Astrocyte (in vitro differentiated cells and primary cell): ENCODE measurements at regions not wholly inside any gene's neighbourhood (a gene's known extent, or its start where the extent isn't known, plus 50 kb on each side); places are given as distances from the start of the nearest gene placed in this dataset.

Source experiments
- DNase-seq: peaks from one replicate; pipeline ENCODE4 v3.0.0-alpha.2; 2010; ENCODE audit warnings: low read depth
- FAIRE-seq: peaks from 2 replicates; lab custom pipeline; 2011; peaks lifted over from hg19 to GRCh38; lab: Jason Lieb, UNC
- H2AFZ ChIP-seq: 2 replicates; pipeline ENCODE4 v1.6.0; 2012; ENCODE audit warnings: low read depth, low read length, inconsistent platforms
- H3K27ac ChIP-seq: 2 replicates; pipeline ENCODE4 v1.5.1; 2011; ENCODE audit warnings: low read depth, low read length, inconsistent platforms
- H3K27me3 ChIP-seq: 2 replicates; pipeline ENCODE4 v1.6.0; 2011; ENCODE audit warnings: low read length, inconsistent platforms; ENCODE audit not compliant: insufficient read depth
- H3K36me3 ChIP-seq: 2 replicates; pipeline ENCODE4 v1.5.1; 2011; ENCODE audit warnings: low read length, inconsistent platforms; ENCODE audit not compliant: insufficient read depth
- H3K4me1 ChIP-seq: 2 replicates; pipeline ENCODE4 v1.5.1; 2011; ENCODE audit warnings: low read length, inconsistent platforms; ENCODE audit not compliant: insufficient read depth
- H3K4me2 ChIP-seq: 2 replicates; pipeline ENCODE4 v1.6.0; 2012; ENCODE audit warnings: low read length, inconsistent platforms
- H3K4me3 ChIP-seq: 2 replicates; pipeline ENCODE4 v1.5.1; 2011; ENCODE audit warnings: low read depth, mild to moderate bottlenecking, low read length, inconsistent platforms; ENCODE audit not compliant: insufficient read depth
- H3K79me2 ChIP-seq: 2 replicates; pipeline ENCODE4 v1.6.0; 2012; ENCODE audit warnings: mild to moderate bottlenecking, low read length, inconsistent platforms; ENCODE audit not compliant: insufficient read depth
- H3K9ac ChIP-seq: 2 replicates; pipeline ENCODE4 v1.6.0; 2012; ENCODE audit warnings: mild to moderate bottlenecking, low read length, inconsistent platforms
- H3K9me3 ChIP-seq: 2 replicates; pipeline ENCODE4 v1.5.1; 2012; ENCODE audit warnings: low read depth, mild to moderate bottlenecking, low read length, inconsistent platforms; ENCODE audit not compliant: insufficient read depth
- H4K20me1 ChIP-seq: 2 replicates; pipeline ENCODE4 v1.6.0; 2012; ENCODE audit warnings: low read length, inconsistent platforms; ENCODE audit not compliant: insufficient read depth
- H3K27ac Mint-ChIP-seq: one replicate; pipeline ENCODE4 v1.8.0; 2021; ENCODE audit warnings: mild to moderate bottlenecking, mixed read lengths; ENCODE audit not compliant: unreplicated experiment
- H3K27me3 Mint-ChIP-seq: one replicate; pipeline ENCODE4 v1.8.0; 2021; ENCODE audit warnings: low read depth, mixed read lengths; ENCODE audit not compliant: unreplicated experiment
- H3K36me3 Mint-ChIP-seq: one replicate; pipeline ENCODE4 v1.8.0; 2021; ENCODE audit warnings: low read depth, mixed read lengths; ENCODE audit not compliant: unreplicated experiment
- H3K4me1 Mint-ChIP-seq: one replicate; pipeline ENCODE4 v1.8.0; 2021; ENCODE audit warnings: low read depth, mixed read lengths; ENCODE audit not compliant: unreplicated experiment
- H3K4me3 Mint-ChIP-seq: one replicate; pipeline ENCODE4 v1.8.0; 2021; ENCODE audit warnings: mild to moderate bottlenecking, moderate library complexity, mixed read lengths; ENCODE audit not compliant: unreplicated experiment
- H3K9me3 Mint-ChIP-seq: one replicate; pipeline ENCODE4 v1.8.0; 2021; ENCODE audit warnings: mild to moderate bottlenecking, mixed read lengths; ENCODE audit not compliant: unreplicated experiment
- EZH2 ChIP-seq: IDR thresholded peaks from 2 replicates; pipeline ENCODE4 v1.6.1; 2012; ENCODE audit warnings: mild to moderate bottlenecking, low read length, inconsistent platforms; ENCODE audit not compliant: insufficient read depth
- TF ChIP-seq, protein P1 (sequence below): IDR thresholded peaks from 2 replicates; pipeline ENCODE4 v1.5.1; 2011; ENCODE audit warnings: low read depth, mild to moderate bottlenecking, inconsistent platforms, low read length, moderate library complexity; ENCODE audit not compliant: insufficient read depth

DNA sequence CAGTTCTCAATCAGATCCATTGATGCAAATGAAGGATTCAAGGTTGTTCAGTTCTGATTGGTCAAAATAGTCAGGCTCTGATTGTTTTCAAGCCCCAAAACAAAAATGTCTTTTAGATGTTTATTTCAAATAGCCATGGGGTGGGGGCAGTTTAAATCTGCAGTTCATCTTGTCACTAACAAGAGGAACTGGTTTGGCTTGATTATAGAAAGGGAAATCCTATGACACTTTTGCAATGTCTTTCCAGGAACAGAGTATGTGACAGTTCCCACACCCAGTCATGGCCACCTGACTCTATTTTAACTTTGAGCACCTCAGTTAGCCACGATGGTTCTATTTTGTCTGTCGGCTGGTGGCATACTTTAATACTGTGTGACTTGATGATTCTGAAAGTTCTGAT lies 1544.1 kb downstream of the PLA2G4A start:
- H3K36me3 ChIP-seq, result no peaks in the 10 kb centered on the region
- no peak for TF ChIP-seq EZH2
- TF ChIP-seq, protein P1, sequence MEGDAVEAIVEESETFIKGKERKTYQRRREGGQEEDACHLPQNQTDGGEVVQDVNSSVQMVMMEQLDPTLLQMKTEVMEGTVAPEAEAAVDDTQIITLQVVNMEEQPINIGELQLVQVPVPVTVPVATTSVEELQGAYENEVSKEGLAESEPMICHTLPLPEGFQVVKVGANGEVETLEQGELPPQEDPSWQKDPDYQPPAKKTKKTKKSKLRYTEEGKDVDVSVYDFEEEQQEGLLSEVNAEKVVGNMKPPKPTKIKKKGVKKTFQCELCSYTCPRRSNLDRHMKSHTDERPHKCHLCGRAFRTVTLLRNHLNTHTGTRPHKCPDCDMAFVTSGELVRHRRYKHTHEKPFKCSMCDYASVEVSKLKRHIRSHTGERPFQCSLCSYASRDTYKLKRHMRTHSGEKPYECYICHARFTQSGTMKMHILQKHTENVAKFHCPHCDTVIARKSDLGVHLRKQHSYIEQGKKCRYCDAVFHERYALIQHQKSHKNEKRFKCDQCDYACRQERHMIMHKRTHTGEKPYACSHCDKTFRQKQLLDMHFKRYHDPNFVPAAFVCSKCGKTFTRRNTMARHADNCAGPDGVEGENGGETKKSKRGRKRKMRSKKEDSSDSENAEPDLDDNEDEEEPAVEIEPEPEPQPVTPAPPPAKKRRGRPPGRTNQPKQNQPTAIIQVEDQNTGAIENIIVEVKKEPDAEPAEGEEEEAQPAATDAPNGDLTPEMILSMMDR, result no peak
- no peaks in the 10 kb centered on the region for H3K9me3 ChIP-seq
- H3K9me3 Mint-ChIP-seq, result peaks cover 2% of the 10 kb centered on the region
- no peaks in the 10 kb centered on the region for H3K27me3 ChIP-seq
- no peaks in the 10 kb centered on the region for H3K36me3 Mint-ChIP-seq
- H3K4me1 Mint-ChIP-seq, result no peaks in the 10 kb centered on the region
- FAIRE-seq (no peak), DNase-seq (no peak)
- no peak overlapping the region for H3K27ac ChIP-seq
- H3K4me2 ChIP-seq, result no peak overlapping the region
- H3K27me3 Mint-ChIP-seq, result no peaks in the 10 kb centered on the region
- H3K4me3 ChIP-seq, result no peak overlapping the region
- no peak overlapping the region for H3K4me3 Mint-ChIP-seq
- H3K79me2 ChIP-seq, result no peaks in the 10 kb centered on the region
- no peak overlapping the region for H3K27ac Mint-ChIP-seq
- H2AFZ ChIP-seq, result no peak overlapping the region
- no peak overlapping the region for H3K9ac ChIP-seq
- H4K20me1 ChIP-seq, result no peaks in the 10 kb centered on the region
- H3K4me1 ChIP-seq, result no peaks in the 10 kb centered on the region

DNA sequence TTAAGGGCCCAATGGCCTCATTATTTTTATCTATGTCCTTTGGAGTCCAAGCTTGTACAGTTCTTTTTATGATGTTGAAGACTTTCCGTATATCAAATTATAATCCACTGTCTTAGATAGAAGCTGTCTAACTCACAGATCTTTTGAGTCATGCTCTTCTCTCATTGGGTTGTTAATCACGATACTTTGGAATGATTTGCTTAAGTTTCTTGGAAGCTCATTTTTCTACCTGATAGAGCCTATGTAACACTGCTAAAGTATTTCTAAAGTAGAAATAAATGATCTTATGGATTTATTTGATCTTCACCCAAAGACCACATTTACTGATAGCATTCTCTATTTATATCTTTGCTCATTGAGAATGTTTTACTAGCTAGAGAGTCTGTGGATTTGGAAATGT lies 1554.1 kb downstream of the PLA2G4A start:
- Histone ChIP-seq H4K20me1 (no peaks in the 10 kb centered on the region), H3K4me1 (no peaks in the 10 kb centered on the region), H3K9me3 (no peaks in the 10 kb centered on the region), H3K9ac (no peak overlapping the region), H3K4me2 (no peak overlapping the region), H2AFZ (no peak overlapping the region), H3K27me3 (no peaks in the 10 kb centered on the region), H3K4me3 (no peak overlapping the region), H3K79me2 (no peaks in the 10 kb centered on the region), H3K36me3 (no peaks in the 10 kb centered on the region), H3K27ac (no peak overlapping the region)
- peaks cover 2% of the 10 kb centered on the region for H3K9me3 Mint-ChIP-seq
- H3K36me3 Mint-ChIP-seq, result no peaks in the 10 kb centered on the region
- no peaks in the 10 kb centered on the region for H3K4me1 Mint-ChIP-seq
- H3K27me3 Mint-ChIP-seq, result no peaks in the 10 kb centered on the region
- DNase-seq, result no peak
- no peak overlapping the region for H3K27ac Mint-ChIP-seq
- TF ChIP-seq EZH2, result no peak
- TF ChIP-seq, protein P1, result no peak
- no peak overlapping the region for H3K4me3 Mint-ChIP-seq
- no peak for FAIRE-seq

DNA sequence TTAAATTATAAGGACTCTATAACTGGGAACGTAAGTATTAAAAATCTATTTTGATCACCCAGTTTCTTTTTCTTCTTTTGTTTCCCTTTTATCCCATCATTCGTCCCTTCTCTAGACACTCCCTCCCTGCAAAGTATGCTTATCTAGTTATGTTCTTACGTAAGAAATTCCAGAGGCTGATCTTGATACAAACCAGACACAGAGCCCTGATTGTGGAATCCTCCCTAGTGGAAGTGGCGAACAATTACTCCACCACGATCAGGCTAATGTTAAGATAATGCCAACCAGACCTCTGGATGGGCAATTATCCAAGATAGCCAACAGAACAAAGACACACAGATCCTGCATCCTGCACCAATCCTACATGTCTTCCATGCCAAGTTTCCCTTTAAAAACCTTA lies 1557.4 kb downstream of the PLA2G4A start:
- H3K9me3 Mint-ChIP-seq, result peaks cover 2% of the 10 kb centered on the region
- Histone ChIP-seq H3K9me3 (no peaks in the 10 kb centered on the region), H4K20me1 (no peaks in the 10 kb centered on the region), H3K4me1 (no peaks in the 10 kb centered on the region), H3K27ac (no peak overlapping the region), H3K9ac (no peak overlapping the region), H3K36me3 (no peaks in the 10 kb centered on the region), H2AFZ (no peak overlapping the region), H3K79me2 (no peaks in the 10 kb centered on the region), H3K4me2 (no peak overlapping the region), H3K27me3 (no peaks in the 10 kb centered on the region), H3K4me3 (no peak overlapping the region)
- no peaks in the 10 kb centered on the region for H3K4me1 Mint-ChIP-seq
- no peaks in the 10 kb centered on the region for H3K27me3 Mint-ChIP-seq
- H3K4me3 Mint-ChIP-seq, result no peak overlapping the region
- FAIRE-seq (no peak), DNase-seq (no peak)
- no peaks in the 10 kb centered on the region for H3K36me3 Mint-ChIP-seq
- no peak overlapping the region for H3K27ac Mint-ChIP-seq
- TF ChIP-seq EZH2, result no peak
- TF ChIP-seq, protein P1, result no peak
